Activated naive CD4-positive, alpha-beta T cell treated with anti-CD3 and anti-CD28 coated beads for 36 hours (primary cell): ENCODE measurements at regions not wholly inside any gene's neighbourhood (a gene's known extent, or its start where the extent isn't known, plus 50 kb on each side); places are given as distances from the start of the nearest gene placed in this dataset.

ENCODE experiments used
- CTCF ChIA-PET: fragments of 350-600 bp; sonication (Branson Sonifier 250); formaldehyde crosslinking; loops from one replicate; lab custom pipeline; 2021; ENCODE audit warnings: antibody characterized with exemption; lab: Charles Lee
- DNase-seq: peaks from one replicate; pipeline ENCODE4 v3.0.0-alpha.2; 2020
- H3K27ac Mint-ChIP-seq: one replicate; pipeline ENCODE4 v1.8.0; 2021; ENCODE audit warnings: mild to moderate bottlenecking, mixed read lengths
- H3K27me3 Mint-ChIP-seq: one replicate; pipeline ENCODE4 v1.8.0; 2021; ENCODE audit warnings: low read depth, mixed read lengths
- H3K36me3 Mint-ChIP-seq: one replicate; pipeline ENCODE4 v1.8.0; 2021; ENCODE audit warnings: low read depth, mixed read lengths
- H3K4me1 Mint-ChIP-seq: one replicate; pipeline ENCODE4 v1.8.0; 2021; ENCODE audit warnings: low read depth, mixed read lengths
- H3K4me3 Mint-ChIP-seq: one replicate; pipeline ENCODE4 v1.8.0; 2021; ENCODE audit warnings: mild to moderate bottlenecking, moderate library complexity, mixed read lengths
- H3K9me3 Mint-ChIP-seq: one replicate; pipeline ENCODE4 v1.8.0; 2021; ENCODE audit warnings: mixed read lengths
- intact Hi-C: fragments of 100-400 bp; cut with micrococcal nuclease; formaldehyde crosslinking; loops from one replicate; pipeline ENCODE4 v1.15.1; 2023

GRCh38 chr14:95375539-95376109 is 55.9 kb upstream of the CLMN start:
- Mint-ChIP-seq H3K4me3 (no peak overlapping the region), H3K9me3 (peaks cover 9% of the 10 kb centered on the region), H3K27ac (no peak overlapping the region), H3K27me3 (peaks cover 17% of the 10 kb centered on the region), H3K4me1 (no peaks in the 10 kb centered on the region), H3K36me3 (no peaks in the 10 kb centered on the region)
- CTCF ChIA-PET = no interaction called here
- intact Hi-C loops = no loop called here
- DNase-seq = no peak

- no peaks in the 10 kb centered on the region for H3K36me3 Mint-ChIP-seq
- intact Hi-C loops = no loop called here
- CTCF ChIA-PET = interaction anchor here (1.3 kb wide), 1 partner anchor 13 kb away, joined by 3 read pairs; no protein-coding TSS in a partner anchor
- DNase-seq = no peak
- no peaks in the 10 kb centered on the region for H3K9me3 Mint-ChIP-seq
- H3K27ac Mint-ChIP-seq = no peak overlapping the region
- H3K4me1 Mint-ChIP-seq = no peaks in the 10 kb centered on the region
- H3K4me3 Mint-ChIP-seq = no peak overlapping the region
- peaks cover 18% of the 10 kb centered on the region for H3K27me3 Mint-ChIP-seq
Measured at GRCh38 chr14:95374239-95374997, 54.7 kb upstream of the CLMN start.

GRCh38 chr14:95370076-95370475 is 50.4 kb upstream of the CLMN start:
- no peak for DNase-seq
- CTCF ChIA-PET = interaction anchor here (0.9 kb wide), 1 partner anchor 9 kb away, joined by 3 read pairs; no protein-coding TSS in a partner anchor
- Mint-ChIP-seq H3K4me1 (no peaks in the 10 kb centered on the region), H3K27ac (no peak overlapping the region), H3K9me3 (no peaks in the 10 kb centered on the region), H3K36me3 (no peaks in the 10 kb centered on the region), H3K27me3 (peaks cover 29% of the 10 kb centered on the region), H3K4me3 (no peak overlapping the region)
- intact Hi-C loops = no loop called here
